Mesodermal cell (in vitro differentiated cells): ENCODE measurements at regions not wholly inside any gene's neighbourhood (a gene's known extent, or its start where the extent isn't known, plus 50 kb on each side); places are given as distances from the start of the nearest gene placed in this dataset.

ENCODE experiments used
- H3K27ac ChIP-seq: 2 replicates; pipeline ENCODE4 v1.7.0; 2013; ENCODE audit warnings: mild to moderate bottlenecking, low read depth, low read length, moderate library complexity; ENCODE audit not compliant: severe bottlenecking
- H3K36me3 ChIP-seq: 2 replicates; pipeline ENCODE4 v1.7.1; 2013; ENCODE audit warnings: mild to moderate bottlenecking, low read length, moderate library complexity; ENCODE audit not compliant: control insufficient read depth, insufficient read depth
- H3K4me1 ChIP-seq: one replicate; pipeline ENCODE4 v1.7.1; 2013; ENCODE audit warnings: mild to moderate bottlenecking, low read length; ENCODE audit not compliant: insufficient read depth, control insufficient read depth, poor library complexity, severe bottlenecking
- H3K4me3 ChIP-seq: 2 replicates; pipeline ENCODE4 v1.7.0; 2013; ENCODE audit warnings: low read length, control low read depth, mild to moderate bottlenecking; ENCODE audit not compliant: insufficient read depth, poor library complexity, severe bottlenecking; ENCODE audit errors: extremely low read depth
- H3K9me3 ChIP-seq: 2 replicates; pipeline ENCODE4 v1.7.1; 2013; ENCODE audit warnings: mild to moderate bottlenecking, low read length, moderate library complexity; ENCODE audit not compliant: control insufficient read depth
- WGBS, 2 experiments: methylation state at CpG; one replicate each; pipeline ENCODE4 v1.1.5; 2013; ENCODE audit warnings: missing lambda C conversion rate in 2 of 2; ENCODE audit not compliant: insufficient coverage in 2 of 2; 5-methylcytosine and 5-hydroxymethylcytosine counted together

DNA sequence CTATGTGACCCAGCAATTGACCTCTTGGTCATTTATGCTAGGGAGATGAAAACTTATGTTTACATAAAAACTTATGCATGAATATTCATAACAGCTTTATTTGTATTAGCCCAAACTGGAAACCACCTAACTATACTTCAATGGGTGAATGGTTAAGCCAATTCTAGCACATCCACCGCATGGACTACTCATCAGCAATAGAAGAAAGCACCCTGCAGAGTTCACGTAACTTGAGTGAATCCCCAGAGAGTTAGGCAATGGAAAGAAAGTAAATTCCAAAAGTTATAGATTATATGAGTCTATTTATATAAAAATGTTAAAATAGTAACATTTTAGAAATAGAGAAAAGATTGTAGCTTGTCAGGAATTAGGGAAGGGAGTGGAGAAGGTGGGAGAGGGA lies 60.2 kb upstream of the NRG3 start:
- H3K9me3 ChIP-seq: no peaks in the 10 kb centered on the region
- no peaks in the 10 kb centered on the region for H3K36me3 ChIP-seq
- no peak overlapping the region for H3K4me3 ChIP-seq
- no CpG with 5 or more reads among the region's 2 CpGs for WGBS, 2 experiments
- H3K4me1 ChIP-seq: peaks cover 5% of the 10 kb centered on the region
- H3K27ac ChIP-seq: no peak overlapping the region

DNA sequence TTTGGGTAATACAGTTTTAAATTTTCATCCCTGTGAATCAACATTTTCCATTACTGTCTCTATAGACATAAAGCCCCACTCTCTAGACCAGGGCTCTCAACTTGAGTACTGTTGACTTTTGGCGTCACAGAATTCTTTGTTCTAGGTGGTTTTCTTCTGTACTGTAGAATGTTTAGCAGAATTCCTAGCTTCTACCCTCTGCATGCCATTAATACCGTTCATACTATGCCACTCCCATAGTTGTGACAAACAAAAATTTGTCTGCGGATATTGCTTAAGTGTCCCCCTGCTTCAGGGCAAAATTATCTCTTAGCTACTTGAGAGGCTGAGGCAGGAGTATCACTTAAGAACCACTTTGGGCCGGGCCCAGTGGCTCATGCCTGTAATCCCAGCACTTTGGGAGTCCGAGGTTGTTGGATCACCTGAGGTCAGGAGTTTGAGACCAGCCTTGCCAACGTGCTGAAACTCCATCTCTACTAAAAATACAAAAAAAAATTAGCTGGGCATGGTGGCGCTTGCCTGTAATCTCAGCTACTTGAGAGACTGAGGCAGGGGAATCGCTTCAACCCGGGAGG lies 57.3 kb upstream of the NRG3 start:
- H3K36me3 ChIP-seq: no peaks in the 10 kb centered on the region
- peaks cover 5% of the 10 kb centered on the region for H3K4me1 ChIP-seq
- no peak overlapping the region for H3K27ac ChIP-seq
- 88 to 90% methylated on average over 1 to 2 of the region's 9 CpGs for WGBS, 2 experiments
- H3K9me3 ChIP-seq: no peaks in the 10 kb centered on the region
- H3K4me3 ChIP-seq: no peak overlapping the region

DNA sequence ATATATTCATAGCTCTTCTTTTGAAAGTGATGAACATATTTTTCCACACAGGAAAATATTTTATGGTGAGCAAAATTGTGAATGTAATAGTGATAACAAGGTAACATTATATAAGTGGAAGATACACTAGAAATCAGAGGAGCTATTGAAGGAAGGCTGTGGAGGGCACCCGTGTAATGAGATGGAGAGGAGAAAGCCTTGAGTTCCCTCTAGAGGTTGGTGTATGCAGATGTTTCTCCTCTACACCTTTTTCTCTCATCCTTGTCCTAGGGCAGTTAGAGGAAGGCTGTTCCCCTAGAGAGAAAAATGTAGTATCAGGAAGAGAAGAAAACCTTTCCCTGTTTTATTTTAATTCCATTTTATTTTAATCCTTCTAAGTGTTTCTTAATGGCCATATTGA lies 54.6 kb upstream of the NRG3 start:
- no CpG with 5 or more reads among the region's 1 CpG for WGBS, 2 experiments
- no peaks in the 10 kb centered on the region for H3K36me3 ChIP-seq
- H3K4me3 ChIP-seq: no peak overlapping the region
- no peaks in the 10 kb centered on the region for H3K9me3 ChIP-seq
- H3K4me1 ChIP-seq: peaks cover 5% of the 10 kb centered on the region
- no peak overlapping the region for H3K27ac ChIP-seq
